ENCODE measurements at regions not wholly inside any gene's neighbourhood (a gene's known extent, or its start where the extent isn't known, plus 50 kb on each side); places are given as distances from the start of the nearest gene placed in this dataset.

GRCh38 chr2:145088756-145089155 lies 568.8 kb upstream of the ZEB2 start:
- H3K27ac ChIP-seq (ENCODE audit: extremely low read depth, low read depth, low read length), result no peak overlapping the region
- ChIA-PET POLR2A (no interaction called here), CTCF (interaction anchor here (0.6 kb wide), 1 partner anchor 847 kb away, joined by 3 read pairs; no protein-coding TSS in a partner anchor)
- H3K4me1 ChIP-seq (ENCODE audit: control insufficient read depth, insufficient read depth, low read length), result no peaks in the 10 kb centered on the region
- no peaks in the 10 kb centered on the region for H3K9me3 ChIP-seq (ENCODE audit: control insufficient read depth, insufficient read depth, low read depth, low read length)
- no peak overlapping the region for H3K4me3 ChIP-seq (ENCODE audit: low read depth, low read length)
- TF ChIP-seq ZNF341 (tag by site-specific recombination; IDR thresholded peaks at IDR 0.05; ENCODE audit: low read depth) (no peak), SCRT2 (tag by site-specific recombination; IDR thresholded peaks at IDR 0.05) (no peak), ZEB2 (tag by site-specific recombination; IDR thresholded peaks at IDR 0.05) (no peak), ZSCAN30 (tag by site-specific recombination; IDR thresholded peaks at IDR 0.05) (no peak), ZNF488 (tag by site-specific recombination; IDR thresholded peaks at IDR 0.05) (no peak), PRDM10 (tag by site-specific recombination; IDR thresholded peaks at IDR 0.05) (no peak), ZNF10 (tag by site-specific recombination; IDR thresholded peaks at IDR 0.05) (no peak), PBX3 (CRISPR knock-in tag; IDR thresholded peaks at IDR 0.05) (no peak), ZNF501 (tag by site-specific recombination; IDR thresholded peaks at IDR 0.05) (no peak), ZNF776 (tag by site-specific recombination; IDR thresholded peaks at IDR 0.05; ENCODE audit: borderline replicate concordance) (no peak), ZNF433 (tag by site-specific recombination; IDR thresholded peaks at IDR 0.05; ENCODE audit: low read depth) (no peak), TSHZ1 (tag by site-specific recombination; IDR thresholded peaks at IDR 0.05; ENCODE audit: borderline replicate concordance) (no peak), ZNF148 (tag by site-specific recombination; IDR thresholded peaks at IDR 0.05; ENCODE audit: borderline replicate concordance) (no peak), AEBP2 (tag by site-specific recombination; IDR thresholded peaks at IDR 0.05; ENCODE audit: borderline replicate concordance) (no peak)
- H3K36me3 ChIP-seq (ENCODE audit: control insufficient read depth in 2 of 2, insufficient read depth in 1 of 2, low read length in 2 of 2), result no peaks in the 10 kb centered on the region

Data from HEK293 (cell line).